ENCODE measurements at regions not wholly inside any gene's neighbourhood (a gene's known extent, or its start where the extent isn't known, plus 50 kb on each side); places are given as distances from the start of the nearest gene placed in this dataset.

DNA sequence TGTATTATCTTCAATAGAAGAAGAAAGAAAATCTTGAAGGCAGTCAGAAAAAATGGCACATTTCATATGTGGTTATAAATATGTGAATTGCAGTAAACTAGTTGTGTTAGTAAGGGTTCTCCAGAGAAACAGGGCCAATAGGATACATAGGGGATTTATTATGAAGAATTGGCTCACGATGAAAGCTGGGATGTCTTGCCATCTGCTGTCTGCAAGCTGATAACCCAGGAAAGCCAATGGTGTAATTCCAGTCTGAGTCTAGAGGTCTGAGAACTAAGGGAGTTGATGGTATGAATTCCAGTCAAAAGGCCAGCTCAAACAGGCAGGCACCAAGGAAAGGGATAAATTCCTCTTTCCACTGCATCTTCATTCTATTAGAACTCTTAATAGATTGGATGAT lies 362.4 kb downstream of the KCNJ3 start:
- no peak overlapping the region for H4K8ac ChIP-seq (ENCODE audit: extremely low read depth, insufficient read depth, low read length)
- H4K20me1 ChIP-seq (replicated peaks in 1 of 2; ENCODE audit: control insufficient read depth in 1 of 2, insufficient read depth in 2 of 2, low read length in 2 of 2) = no peaks in the 10 kb centered on the region
- no peak overlapping the region for H4K91ac ChIP-seq (replicated peaks; ENCODE audit: insufficient read length, low read length)
- H3K9ac ChIP-seq (replicated peaks in 1 of 4; ENCODE audit: extremely low read depth in 1 of 4, low read depth in 3 of 4, low read length in 3 of 4) = no peak overlapping the region
- no peak overlapping the region for H2BK15ac ChIP-seq (ENCODE audit: low read length)
- 0 out of 4 replicates have a peak, but pooled peaks cover 0 to 5% of the 10 kb centered on the region in 2 experiments for H3K9me3 ChIP-seq (ENCODE audit: insufficient read depth in 2 of 2, low read depth in 1 of 2, low read length in 1 of 2)
- no peak overlapping the region for H3K4ac ChIP-seq (replicated peaks; ENCODE audit: insufficient read length, low read depth, low read length)
- no peaks in the 10 kb centered on the region for H3K27me3 ChIP-seq (replicated peaks in 1 of 4; ENCODE audit: control insufficient read depth in 3 of 4, extremely low read depth in 1 of 4, insufficient read depth in 3 of 4, low read length in 3 of 4)
- no peak overlapping the region for H2BK120ac ChIP-seq (replicated peaks; ENCODE audit: low read depth, low read length)
- no peak overlapping the region for H4K5ac ChIP-seq (ENCODE audit: insufficient read length, low read depth, low read length)
- no peak overlapping the region for H2BK20ac ChIP-seq (ENCODE audit: low read length)
- no peaks in the 10 kb centered on the region for H3K36me3 ChIP-seq (ENCODE audit: control insufficient read depth in 2 of 4, insufficient read depth in 4 of 4, low read length in 3 of 4)
- no peaks in the 10 kb centered on the region for H3K79me2 ChIP-seq (ENCODE audit: control insufficient read depth in 1 of 2, insufficient read depth in 2 of 2, low read length in 2 of 2)
- H3K4me3 ChIP-seq (ENCODE audit: extremely low read depth in 1 of 4, insufficient read depth in 2 of 4, low read depth in 3 of 4, low read length in 4 of 4) = no peak overlapping the region
- H3K4me2 ChIP-seq (ENCODE audit: insufficient read depth in 1 of 2, low read depth in 2 of 2, low read length in 2 of 2) = no peak overlapping the region
- no peak overlapping the region for H2BK12ac ChIP-seq (ENCODE audit: low read depth, low read length)
- ChIA-PET POLR2A (ENCODE audit: partially characterized antibody) (interaction anchor here (0.6 kb wide), 1 partner anchor 659 kb away, joined by 3 read pairs; no protein-coding TSS in a partner anchor), CTCF (ENCODE audit: partially characterized antibody) (no interaction called here)
- H2BK5ac ChIP-seq (ENCODE audit: low read depth, low read length) = no peak overlapping the region
- H2AFZ ChIP-seq (ENCODE audit: low read length) = no peak overlapping the region
- FAIRE-seq (no peak), DNase-seq (ENCODE audit: low read depth in 1 of 2, low spot score in 2 of 2) (no peak)
- no peak overlapping the region for H3K23ac ChIP-seq (ENCODE audit: insufficient read length)
- H3K56ac ChIP-seq (replicated peaks; ENCODE audit: insufficient read length, low read depth, low read length) = no peak overlapping the region
- no peaks in the 10 kb centered on the region for H3K4me1 ChIP-seq (replicated peaks in 1 of 4; ENCODE audit: control insufficient read depth in 3 of 4, insufficient read depth in 4 of 4, low read length in 3 of 4)
- 91% methylated on average over 1 of the region's 1 CpG; no CpG with 5 or more reads in 1 of the 2 experiments for WGBS, 2 experiments (ENCODE audit: extremely low coverage in 1 of 2, insufficient coverage in 1 of 2, insufficient read length in 1 of 2, insufficient replicate concordance in 2 of 2, low coverage in 1 of 2, low lambda C conversion rate in 2 of 2, missing lambda C conversion rate in 1 of 2)
- no peaks in the 10 kb centered on the region for H3K23me2 ChIP-seq (ENCODE audit: low read depth, low read length)
- no peak overlapping the region for H2AK5ac ChIP-seq (ENCODE audit: low read depth, low read length)
- H3K27ac ChIP-seq (ENCODE audit: low read depth, low read length) = no peak overlapping the region
- H3K79me1 ChIP-seq (ENCODE audit: low read depth, low read length) = no peaks in the 10 kb centered on the region
- H3K14ac ChIP-seq (ENCODE audit: insufficient read length) = no peak overlapping the region
- H3K18ac ChIP-seq (ENCODE audit: extremely low read depth, low read length) = no peak overlapping the region
- TF ChIP-seq RAD21 (IDR thresholded peaks at IDR 0.05 in 1 of 2, conservative IDR thresholded peaks at IDR 0.05 in 1 of 2; ENCODE audit: low read depth in 2 of 2, low read length in 2 of 2) (no peak), CEBPB (IDR thresholded peaks at IDR 0.05; ENCODE audit: low read depth, low read length) (no peak), GABPA (IDR thresholded peaks at IDR 0.05; ENCODE audit: borderline replicate concordance, insufficient read depth, low read length) (no peak), TAF7 (optimal IDR thresholded peaks at IDR 0.05; ENCODE audit: borderline replicate concordance, low read depth, low read length) (no peak), RBBP5 (IDR thresholded peaks at IDR 0.05; ENCODE audit: borderline replicate concordance, low read depth, low read length) (no peak), EP300 (IDR thresholded peaks at IDR 0.05; ENCODE audit: borderline replicate concordance in 1 of 2, low read depth in 2 of 2, low read length in 2 of 2) (no peak)

All from H1 (cell line).